NCI-H1694 treated with DMSO at 0.1 percent for 48 hours (cell line): ENCODE measurements at regions not wholly inside any gene's neighbourhood (a gene's known extent, or its start where the extent isn't known, plus 50 kb on each side); places are given as distances from the start of the nearest gene placed in this dataset.

Experiments used
- DNase-seq: peaks from one replicate; lab custom pipeline; 2025; lab: John Stamatoyannopoulos, UW

DNA sequence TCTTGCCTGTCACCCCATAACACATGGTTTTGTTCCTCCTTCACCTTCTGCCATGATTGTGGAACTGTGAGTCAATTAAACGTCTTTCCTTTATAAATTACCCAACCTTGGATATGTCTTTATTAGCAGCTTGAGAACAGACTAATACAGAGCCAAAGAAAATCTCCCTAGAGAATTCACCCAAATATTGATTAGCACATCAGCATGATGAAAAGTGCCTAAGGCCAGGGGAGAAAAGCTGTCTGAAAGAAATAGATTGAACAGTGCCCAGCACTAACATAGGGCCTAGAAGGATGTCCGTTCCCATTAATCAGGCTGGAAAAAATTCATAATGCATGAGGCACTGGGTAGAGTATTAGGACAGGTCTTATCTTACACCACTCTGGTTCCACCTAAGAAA is 111.9 kb upstream of the CALN1 start:
- DNase-seq = no peak

DNA sequence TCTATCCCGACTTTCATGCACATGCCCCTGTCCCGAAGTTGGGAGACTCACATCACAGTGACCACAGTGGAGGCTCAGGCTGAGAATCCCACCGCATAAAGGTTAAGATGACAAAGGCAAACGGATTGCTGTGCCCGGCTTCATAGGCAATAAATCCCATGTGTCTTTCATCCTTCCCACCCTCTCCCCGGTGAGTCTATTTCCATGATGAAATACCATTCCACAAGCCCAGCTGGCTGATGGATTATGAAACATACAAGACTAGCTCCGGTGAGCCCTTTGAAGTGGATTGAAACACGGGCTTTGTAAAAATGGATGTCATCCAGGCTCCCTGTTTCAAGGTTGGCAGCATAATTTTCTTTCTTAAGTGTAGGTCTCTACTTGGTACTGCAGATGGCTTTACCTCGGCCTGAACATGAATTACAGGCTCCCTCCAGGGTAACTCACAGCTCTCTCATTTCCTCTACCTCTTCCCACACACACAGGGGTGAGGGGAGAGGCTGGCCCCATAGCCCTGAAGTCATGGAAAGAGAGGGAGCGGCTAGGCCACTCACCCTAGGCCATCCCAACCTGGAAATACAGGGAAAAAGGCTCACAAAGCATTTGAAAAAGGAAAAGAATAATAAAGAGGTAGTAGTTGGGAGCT is 92.0 kb upstream of the CALN1 start:
- no peak for DNase-seq

DNA sequence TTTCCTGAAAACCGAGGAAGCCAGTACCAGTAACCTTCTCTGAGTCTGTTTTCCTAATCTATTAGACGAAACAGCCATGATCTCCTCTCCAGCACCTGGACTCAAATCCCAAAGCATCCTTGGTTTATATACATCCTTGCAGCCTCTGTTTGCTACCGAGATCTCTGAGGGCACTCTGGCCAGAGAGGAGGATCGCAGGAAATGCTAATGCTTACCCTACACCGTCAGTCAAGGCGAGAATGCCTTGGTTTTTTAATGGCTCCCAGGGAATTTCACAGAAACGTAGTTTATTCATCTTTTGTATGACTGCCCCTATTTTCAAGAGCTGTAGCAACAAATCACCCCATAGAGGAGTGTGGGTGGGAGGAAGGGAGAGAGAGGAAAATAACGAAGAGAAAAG is 91.5 kb upstream of the CALN1 start:
- DNase-seq = no peak

DNA sequence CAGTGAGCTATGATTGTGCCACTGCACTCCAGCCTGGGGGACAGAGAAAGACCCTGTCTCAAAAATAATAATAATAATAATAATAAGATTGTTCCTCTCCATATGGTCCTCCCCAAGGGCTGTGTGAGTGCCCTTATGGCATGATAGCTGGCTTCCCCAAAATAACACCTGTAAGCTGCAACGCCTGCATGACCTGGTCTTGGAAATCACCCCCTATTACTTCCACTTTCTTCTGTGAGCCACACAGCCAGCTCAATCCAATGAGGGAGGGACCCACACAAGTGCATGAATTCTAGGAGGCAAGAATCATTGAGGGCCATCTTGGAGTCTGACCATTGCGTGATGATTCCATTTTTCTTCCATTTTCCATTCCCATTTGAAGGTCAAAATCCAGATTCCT is 82.7 kb upstream of the CALN1 start:
- no peak for DNase-seq

DNA sequence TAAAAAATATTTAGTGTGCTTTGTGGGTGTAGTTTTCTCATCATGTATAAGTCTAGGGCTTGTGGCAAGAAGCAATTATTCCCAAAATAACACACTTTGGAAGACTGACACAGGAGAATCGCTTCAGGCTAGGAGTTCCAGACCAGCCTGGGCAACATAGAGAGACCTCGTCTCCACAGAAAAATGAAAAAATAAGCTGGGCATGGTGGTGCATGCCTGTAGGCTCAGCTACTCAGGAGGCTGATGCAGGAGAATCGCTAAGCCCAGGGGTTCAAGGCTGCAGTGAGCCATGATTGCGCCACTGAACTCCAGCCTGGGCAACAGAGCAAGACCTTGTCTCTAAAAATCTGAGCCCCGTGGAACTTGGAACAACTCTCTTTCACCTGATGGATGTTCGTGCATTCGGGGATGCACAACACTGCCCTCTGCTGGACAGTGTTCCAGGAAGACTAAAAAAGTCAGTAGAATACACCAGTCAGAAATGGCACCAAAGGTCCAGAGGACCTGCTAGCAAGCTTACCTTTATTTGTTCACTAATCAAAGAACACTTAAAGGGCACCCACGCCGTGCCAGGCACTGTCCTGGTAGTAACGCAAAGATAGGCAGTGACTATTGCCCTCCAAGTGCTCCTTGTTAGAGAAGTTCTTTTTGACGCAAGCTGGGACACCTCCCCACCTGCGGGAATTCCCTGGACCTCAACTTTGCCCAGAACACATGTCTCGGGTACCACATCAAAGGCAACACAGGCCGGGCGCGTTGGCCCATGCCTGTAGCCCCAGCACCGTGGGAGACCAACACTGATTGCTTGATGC is 81.9 kb upstream of the CALN1 start:
- peak; percentile 19 for DNase-seq

DNA sequence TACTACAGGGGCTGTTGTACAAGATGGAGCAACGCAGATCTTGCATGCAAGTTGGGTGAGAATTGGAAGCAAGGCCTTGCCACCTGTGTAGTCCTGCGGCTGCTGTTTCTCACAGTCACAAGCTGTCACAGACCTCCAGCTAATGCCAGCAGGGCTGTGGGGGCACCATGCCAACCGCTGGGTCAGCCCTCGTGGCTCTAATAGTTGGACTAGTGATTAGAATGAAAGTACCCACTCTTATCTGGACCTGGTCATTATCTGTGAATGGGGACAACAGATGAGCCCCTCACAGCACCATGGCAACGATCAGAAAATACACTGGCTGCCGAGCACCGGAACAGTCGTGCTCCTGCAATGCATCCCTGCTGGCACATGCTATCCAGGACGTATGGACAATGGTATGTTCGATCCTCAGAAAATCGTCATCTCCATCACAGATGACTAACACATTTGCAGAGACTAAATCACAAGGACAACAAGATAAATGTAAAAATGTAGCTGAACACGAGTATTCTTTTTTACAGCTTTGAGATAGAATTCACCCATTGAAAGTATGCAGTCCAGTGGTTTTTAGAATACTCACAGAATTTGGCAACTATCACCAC is 80.4 kb upstream of the CALN1 start:
- DNase-seq = no peak

DNA sequence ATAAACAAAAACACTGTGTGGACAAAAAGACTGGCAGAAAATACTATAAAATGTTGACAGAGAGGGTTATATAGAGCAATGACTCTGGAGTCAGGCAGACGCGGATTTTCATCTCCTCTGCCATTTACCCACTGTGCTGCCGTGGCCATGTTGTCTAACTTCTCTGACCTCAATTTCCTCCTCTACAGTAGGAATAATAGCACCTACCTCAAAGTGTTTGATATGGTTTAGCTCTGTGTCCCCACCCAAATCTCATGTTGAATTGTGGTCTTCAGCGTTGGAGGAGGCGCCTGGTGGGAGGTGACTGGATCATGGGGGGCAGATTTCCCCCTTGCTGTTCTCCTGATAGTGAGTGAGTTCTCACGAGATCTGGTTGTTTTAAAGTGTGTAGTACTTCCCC is 78.2 kb upstream of the CALN1 start:
- DNase-seq = no peak

DNA sequence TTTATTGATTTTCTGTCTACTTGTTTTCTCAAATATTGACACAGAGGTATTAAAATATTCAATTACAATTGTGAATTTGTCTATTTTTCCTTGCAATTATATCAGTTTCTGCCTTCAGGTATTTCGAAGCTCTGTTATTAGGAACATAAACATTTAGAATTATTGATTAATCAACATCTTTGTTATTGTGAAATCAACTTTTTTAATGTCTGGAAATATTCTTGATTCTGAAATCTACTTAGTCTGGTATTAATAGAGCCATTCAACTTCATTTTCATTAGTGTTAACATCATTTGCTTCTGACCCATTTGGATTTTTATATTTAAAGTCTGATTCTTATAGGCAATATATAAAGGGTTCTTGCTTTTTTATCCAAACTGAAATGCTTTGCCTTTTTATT is 69.8 kb upstream of the CALN1 start:
- no peak for DNase-seq

DNA sequence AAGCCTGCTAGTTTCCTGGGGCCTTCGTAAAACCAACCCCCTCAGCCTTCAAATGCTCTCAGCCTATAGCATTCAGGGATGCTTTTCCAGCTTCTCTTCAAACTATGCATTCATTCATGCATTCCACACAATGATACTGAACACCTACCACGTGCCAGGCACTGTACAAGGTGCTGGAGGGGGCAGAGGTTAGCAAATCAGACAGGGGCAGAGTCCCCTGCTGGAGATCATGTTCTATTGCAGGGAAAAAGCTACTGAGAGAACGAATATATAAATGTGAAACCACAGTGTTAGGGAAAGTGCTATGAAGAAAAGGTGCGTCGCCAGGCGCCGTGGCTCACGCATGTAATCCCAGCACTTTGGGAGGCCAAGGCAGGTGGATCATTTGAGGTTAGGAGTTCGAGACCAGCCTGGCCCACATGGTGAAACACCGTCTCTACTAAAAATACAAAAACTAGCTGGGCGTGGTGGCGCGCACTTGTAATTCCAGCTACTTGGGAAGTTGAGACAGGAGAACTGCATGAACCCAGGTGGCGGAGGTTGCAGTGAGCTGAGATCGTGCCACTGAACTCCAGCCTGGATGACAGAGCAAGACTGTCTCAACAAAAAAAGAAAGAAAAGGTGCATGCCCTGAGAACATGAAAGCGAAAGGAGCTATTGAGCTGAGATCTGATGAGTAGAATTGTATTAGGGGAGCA is 64.6 kb upstream of the CALN1 start:
- DNase-seq = no peak

DNA sequence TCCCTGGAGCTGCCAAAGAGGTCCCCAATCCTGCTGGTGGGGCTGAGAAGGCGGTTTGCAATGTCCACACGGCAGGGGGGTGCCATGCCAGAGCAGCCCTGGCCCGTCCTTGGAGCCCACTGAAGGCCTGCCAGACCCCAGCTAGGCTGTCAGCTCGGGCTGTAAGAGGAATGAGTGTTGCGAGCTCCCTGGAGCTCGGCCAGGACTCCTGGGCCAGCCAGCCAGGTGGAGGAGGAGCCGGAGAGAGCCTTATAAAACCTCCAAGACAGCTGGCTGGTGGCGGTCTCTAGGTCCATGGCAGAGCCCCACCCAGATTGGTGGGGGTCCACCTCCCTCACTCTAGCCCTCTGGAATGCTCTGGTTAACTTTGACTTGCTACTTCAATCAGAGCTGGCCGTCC is 55.1 kb upstream of the CALN1 start:
- no peak for DNase-seq

DNA sequence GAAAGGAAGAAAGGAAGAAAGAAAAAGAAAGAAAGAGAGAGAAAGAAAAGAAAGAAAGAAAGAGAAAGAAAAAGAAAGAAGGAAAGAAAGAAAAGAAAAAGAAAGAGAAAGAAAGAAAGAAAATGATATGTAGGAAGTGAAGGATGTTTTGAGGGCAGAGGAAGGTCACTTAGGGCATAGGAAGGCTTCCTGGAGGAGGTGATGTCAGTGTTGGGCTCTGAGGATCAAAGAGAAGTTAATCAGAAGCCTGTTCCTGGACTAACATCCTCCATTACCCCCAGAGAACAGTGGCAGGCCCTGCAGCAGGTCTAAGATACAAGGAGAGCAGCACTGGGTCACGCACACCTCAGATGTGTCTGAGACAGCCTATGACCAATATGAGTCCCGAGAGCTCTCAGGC is 54.7 kb upstream of the CALN1 start:
- DNase-seq = no peak

DNA sequence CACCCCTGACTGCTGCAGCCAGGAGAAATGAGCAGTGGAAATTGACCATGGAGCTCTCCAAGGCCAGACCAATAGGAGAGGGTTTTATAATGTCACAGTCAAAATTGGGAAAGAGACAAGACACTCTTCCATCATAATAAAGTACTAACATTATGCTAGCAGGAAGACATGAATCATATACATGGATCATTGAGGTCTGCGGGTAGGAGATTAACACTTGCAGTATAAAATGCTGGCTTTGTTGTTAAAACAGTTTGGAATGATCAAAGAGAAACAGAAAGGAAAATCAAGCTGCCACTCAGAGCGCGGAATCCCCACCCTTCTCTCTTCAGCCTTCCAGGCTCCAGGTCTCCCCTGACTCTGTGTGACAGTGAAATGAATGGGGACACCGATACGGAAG is 53.4 kb upstream of the CALN1 start:
- no peak for DNase-seq

DNA sequence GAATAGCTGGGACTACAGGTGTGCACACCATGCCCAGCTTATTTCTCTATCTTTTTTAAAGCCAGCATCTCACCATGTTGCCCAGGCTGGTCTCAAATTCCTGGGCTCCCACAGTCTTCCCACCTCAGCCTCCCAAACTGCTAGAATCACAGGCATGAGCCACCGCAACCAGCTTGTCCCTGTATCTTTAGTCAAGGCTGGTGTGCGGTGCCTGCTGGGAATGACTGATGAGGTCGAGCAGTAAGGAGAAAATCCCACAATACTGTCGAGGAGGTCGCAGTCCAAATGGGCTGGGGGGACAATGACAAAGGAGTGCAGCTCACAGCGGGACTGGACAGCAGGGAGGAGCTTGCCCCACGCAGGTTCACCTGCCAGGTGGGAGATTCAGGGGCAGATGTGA is 50.2 kb upstream of the CALN1 start:
- DNase-seq = no peak
